Thyroid gland (tissue), 4 donors: ENCODE measurements at regions not wholly inside any gene's neighbourhood (a gene's known extent, or its start where the extent isn't known, plus 50 kb on each side); places are given as distances from the start of the nearest gene placed in this dataset.

Experiments used
- POLR2A ChIP-seq, 2 donors: fragments of 450-650 bp; IDR thresholded peaks; one replicate each; pipeline ENCODE4 v1.6.1; 2017; ENCODE audit warnings: antibody characterized with exemption in 2 of 2, mild to moderate bottlenecking in 2 of 2, moderate library complexity in 1 of 2
- TF ChIP-seq, protein P1 (sequence below), 6 experiments: fragments of 200-600 bp in 3 of 6; fragments of 450-650 bp in 3 of 6; sonication (generic) in 3 of 6; IDR thresholded peaks; one replicate each; pipeline ENCODE4 v1.5.1; 2016 to 2019; ENCODE audit warnings: antibody characterized with exemption in 6 of 6, mild to moderate bottlenecking in 2 of 6, inconsistent platforms in 1 of 6, moderate library complexity in 1 of 6

DNA sequence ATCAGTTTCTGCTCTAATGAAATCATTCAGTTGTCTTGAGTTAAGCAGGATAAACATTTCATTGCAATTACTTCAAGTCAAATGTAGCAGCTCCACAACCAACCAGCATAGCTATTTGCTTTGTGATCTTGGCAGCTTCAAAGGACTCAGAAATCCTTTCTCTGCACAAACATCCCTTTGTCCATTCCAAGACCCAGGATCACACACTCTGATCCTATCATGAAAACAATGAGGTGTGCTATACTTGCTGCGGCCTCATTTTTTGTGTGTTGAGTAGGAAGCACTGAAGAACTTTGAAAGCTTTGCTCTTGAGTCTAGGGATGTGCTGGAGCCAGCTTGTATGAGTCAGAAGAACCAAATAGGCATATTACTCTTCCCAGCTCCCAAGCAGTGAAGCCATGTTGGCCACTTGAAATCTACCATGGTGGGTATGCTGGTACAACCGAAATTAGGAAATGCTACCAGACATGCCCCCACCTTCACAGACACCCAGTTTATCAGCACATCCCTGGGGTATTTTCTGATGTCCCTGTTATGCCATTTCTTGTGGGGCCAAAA is 199.4 kb upstream of the PRSS58 start:
- TF ChIP-seq, protein P1, sequence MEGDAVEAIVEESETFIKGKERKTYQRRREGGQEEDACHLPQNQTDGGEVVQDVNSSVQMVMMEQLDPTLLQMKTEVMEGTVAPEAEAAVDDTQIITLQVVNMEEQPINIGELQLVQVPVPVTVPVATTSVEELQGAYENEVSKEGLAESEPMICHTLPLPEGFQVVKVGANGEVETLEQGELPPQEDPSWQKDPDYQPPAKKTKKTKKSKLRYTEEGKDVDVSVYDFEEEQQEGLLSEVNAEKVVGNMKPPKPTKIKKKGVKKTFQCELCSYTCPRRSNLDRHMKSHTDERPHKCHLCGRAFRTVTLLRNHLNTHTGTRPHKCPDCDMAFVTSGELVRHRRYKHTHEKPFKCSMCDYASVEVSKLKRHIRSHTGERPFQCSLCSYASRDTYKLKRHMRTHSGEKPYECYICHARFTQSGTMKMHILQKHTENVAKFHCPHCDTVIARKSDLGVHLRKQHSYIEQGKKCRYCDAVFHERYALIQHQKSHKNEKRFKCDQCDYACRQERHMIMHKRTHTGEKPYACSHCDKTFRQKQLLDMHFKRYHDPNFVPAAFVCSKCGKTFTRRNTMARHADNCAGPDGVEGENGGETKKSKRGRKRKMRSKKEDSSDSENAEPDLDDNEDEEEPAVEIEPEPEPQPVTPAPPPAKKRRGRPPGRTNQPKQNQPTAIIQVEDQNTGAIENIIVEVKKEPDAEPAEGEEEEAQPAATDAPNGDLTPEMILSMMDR (IDR thresholded peaks at IDR 0.05): no peak
- TF ChIP-seq POLR2A (IDR thresholded peaks at IDR 0.05): no peak
